Testis (tissue), 2 donors: ENCODE measurements at regions not wholly inside any gene's neighbourhood (a gene's known extent, or its start where the extent isn't known, plus 50 kb on each side); places are given as distances from the start of the nearest gene placed in this dataset.

Source experiments
- POLR2A ChIP-seq: fragments of 450-650 bp; IDR thresholded peaks from one replicate; pipeline ENCODE4 v1.6.1; 2017; ENCODE audit warnings: antibody characterized with exemption, mild to moderate bottlenecking, moderate library complexity
- TF ChIP-seq, protein P1 (sequence below), 3 experiments: fragments of 450-650 bp in 2 of 3; fragments of 200-600 bp in 1 of 3; sonication (generic) in 1 of 3; IDR thresholded peaks; one replicate each; pipeline ENCODE4 v1.5.1; 2016 to 2019; ENCODE audit warnings: antibody characterized with exemption in 3 of 3, mild to moderate bottlenecking in 2 of 3, moderate library complexity in 1 of 3

DNA sequence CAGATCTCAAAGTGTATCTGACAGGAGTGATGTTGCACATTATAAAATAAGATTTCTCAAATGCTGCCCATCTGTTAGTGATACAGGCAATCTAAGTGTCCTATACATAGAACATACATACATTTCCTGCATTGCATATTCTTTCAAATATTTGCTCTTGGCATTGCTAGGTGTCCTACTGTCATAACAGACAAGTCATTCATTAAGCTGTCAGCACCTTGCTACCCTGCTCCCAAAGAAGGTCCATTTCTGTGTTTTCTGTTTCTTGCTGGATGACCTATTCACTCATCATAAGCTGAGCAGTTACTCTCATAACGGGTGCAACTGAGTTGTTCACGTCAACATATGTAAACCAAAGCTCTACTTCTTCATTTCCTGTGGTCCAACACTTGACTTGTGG is 719.0 kb downstream of the KCNJ2 start:
- TF ChIP-seq, protein P1, sequence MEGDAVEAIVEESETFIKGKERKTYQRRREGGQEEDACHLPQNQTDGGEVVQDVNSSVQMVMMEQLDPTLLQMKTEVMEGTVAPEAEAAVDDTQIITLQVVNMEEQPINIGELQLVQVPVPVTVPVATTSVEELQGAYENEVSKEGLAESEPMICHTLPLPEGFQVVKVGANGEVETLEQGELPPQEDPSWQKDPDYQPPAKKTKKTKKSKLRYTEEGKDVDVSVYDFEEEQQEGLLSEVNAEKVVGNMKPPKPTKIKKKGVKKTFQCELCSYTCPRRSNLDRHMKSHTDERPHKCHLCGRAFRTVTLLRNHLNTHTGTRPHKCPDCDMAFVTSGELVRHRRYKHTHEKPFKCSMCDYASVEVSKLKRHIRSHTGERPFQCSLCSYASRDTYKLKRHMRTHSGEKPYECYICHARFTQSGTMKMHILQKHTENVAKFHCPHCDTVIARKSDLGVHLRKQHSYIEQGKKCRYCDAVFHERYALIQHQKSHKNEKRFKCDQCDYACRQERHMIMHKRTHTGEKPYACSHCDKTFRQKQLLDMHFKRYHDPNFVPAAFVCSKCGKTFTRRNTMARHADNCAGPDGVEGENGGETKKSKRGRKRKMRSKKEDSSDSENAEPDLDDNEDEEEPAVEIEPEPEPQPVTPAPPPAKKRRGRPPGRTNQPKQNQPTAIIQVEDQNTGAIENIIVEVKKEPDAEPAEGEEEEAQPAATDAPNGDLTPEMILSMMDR (IDR thresholded peaks at IDR 0.05) = no peak
- TF ChIP-seq POLR2A = no peak
